HG03565 (cell line): ENCODE measurements at regions not wholly inside any gene's neighbourhood (a gene's known extent, or its start where the extent isn't known, plus 50 kb on each side); places are given as distances from the start of the nearest gene placed in this dataset.
"Not testable (repeated sequence)": the region's sequence is repeated elsewhere in the genome, so short reads cannot be mapped to it uniquely, and the experiment has no call there.

Experiments used
- ATAC-seq: cut with Tn5 transposase; IDR thresholded peaks from one replicate; pipeline ENCODE4 v1.9.1; 2021; ENCODE audit warnings: mild to moderate bottlenecking, moderate library complexity; ENCODE audit not compliant: unreplicated experiment

- no peak for ATAC-seq
Observed at GRCh38 chr6:167661552-167662044, 165.1 kb upstream of the AFDN start.

GRCh38 chr6:167662075-167662880 lies 164.4 kb upstream of the AFDN start:
- no peak for ATAC-seq

DNA sequence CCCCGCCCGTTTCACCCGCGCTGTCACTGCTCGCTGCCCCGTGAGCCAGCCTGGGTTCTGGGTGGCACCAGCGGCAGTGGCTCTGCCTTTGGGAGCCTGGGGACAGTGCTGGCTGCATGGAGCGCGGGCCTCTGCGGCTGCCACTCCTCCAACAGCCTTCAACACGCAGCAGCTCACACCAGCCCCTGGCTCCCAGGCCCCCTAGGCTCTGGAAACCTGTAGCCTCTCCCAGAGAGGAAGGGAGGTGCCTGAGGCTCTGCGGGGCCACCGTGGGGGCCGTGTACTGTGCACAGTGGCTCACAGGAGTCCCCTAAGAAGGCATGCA lies 163.9 kb upstream of the AFDN start:
- no peak for ATAC-seq

- ATAC-seq: no peak
Observed at GRCh38 chr6:167663316-167663715, 163.4 kb upstream of the AFDN start.

DNA sequence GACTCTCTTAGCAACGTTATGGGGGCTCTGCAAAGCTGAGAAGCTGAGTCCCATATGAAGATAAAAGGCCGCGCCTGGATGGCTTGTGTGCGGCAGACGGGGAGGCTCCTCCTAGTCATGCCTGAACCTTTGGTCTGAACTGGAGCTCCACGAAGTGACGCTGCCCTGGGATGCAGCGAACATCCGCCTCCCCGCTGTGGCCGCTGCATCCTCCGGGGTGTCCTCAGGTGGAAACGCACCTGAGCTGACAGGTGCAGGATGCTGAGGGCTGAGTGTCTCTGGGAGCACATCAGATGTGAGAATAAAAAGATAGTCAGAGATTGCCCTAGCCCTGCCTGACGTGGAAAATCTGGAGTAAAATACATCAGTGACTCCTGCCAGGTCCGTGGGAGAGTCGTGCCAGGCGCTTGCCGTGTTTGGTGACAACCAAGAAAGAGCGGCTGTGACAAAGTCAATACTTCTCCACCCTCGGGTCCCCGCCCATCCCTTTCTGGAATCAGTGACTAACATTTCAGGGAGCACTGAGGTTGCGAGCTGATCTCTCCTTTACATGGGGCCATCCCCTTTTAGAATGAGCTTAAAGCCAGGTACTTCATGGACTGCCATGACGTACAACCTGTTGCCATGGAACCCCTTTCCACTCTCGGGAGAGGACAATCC lies 162.8 kb upstream of the AFDN start:
- ATAC-seq: no peak

- ATAC-seq: no peak
Observed at GRCh38 chr6:167664678-167665660, 161.7 kb upstream of the AFDN start.

DNA sequence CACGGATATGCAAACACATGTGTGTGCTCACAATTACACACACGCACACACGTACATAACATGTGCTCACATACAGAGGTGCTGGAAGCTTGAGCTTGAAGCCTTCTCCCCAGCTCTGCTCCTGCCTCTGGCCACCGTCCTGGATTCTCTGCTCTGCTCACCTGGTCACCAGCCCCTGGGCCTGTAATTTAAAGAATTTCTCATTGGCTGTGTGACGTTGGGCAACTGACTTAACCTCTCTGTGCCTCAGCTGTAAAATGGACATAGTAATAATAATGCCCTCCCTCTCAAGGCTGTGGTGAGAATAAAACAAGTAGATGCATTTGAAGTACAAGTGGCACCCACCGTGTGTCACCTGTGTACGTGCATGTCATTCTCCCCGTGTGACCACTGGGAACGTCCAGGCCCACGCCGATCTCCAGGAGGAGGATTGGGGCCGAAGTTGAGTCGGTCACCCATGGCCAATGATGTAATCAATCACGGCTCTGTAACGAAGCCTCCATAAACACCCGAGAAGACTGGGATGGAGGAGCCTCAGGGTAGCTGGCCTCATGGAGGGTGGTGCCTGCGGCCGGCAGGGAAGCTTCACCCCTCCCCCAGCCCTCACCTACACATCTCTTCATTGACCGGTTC lies 160.9 kb upstream of the AFDN start:
- ATAC-seq: no peak

DNA sequence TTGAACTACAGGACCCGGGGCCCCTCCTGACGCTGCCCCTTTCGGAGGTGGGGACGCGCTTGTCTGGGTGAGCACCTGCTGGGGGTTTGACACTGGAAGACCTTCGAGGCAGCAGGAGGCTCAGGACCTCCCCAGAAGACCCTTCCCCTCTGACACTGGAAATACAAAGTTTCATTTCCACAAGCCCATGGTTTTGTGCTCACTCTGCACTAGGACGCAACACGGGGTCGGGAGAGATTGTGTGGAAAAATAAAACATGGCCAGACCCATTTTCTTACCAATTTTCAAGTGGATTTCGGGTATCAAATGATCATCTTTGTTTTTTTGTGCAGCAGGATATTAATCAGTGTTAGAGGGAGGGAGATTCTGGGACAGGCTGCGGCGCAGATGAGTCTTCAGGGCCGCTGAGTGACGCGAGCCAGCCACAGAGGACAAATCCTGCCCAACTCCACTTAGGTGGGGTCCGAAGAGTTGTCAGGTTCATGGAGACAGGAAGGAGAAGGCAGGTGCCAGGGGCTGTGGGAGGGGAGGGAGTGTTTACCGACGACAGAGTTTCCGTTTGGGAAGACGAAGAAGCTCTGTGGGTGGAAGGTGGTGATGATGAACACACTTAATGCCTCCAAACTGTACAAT lies 160.0 kb upstream of the AFDN start:
- no peak for ATAC-seq

DNA sequence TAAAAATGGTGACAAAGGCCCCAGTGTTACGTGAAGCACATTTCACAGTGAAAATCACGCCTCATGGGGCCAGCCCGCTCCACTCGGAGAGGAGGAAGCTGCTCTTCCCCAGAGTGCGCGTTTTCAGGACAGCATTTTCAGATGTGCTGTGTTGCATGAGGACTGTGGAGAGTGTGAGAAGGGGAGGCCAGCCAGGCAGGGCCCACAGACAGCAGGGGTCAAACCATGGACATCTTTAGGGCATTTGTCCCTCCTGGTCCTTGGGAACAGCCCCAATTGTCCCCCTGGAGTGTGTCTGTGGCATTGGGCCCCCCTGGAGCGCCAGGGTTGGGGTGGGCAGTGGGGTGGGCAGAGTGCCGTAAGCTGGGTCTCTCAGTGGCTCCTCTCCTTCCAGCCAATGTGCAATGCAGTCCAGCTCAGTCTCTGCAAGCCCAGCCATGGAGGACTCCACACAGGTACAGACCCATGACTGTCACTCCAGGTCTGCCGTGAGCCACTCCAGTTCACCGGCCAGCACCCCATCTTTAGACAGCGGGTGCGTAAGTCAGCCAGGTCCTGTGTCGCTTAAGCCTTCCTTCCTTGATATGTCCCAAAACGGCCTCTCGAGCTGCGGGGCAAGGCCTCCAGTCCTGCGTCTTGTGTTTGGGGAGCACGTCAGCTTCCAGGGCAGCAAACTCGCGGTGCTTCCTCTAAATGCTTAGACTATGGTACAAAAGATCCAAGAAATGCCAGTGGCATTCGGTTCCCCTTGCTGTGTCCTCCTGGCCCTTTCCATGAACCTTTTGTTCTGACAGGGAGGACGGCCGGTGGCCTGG lies 159.3 kb upstream of the AFDN start:
- no peak for ATAC-seq

- ATAC-seq: no peak
Observed at GRCh38 chr6:167668019-167668753, 158.5 kb upstream of the AFDN start.

GRCh38 chr6:167668754-167669552 lies 157.8 kb upstream of the AFDN start:
- ATAC-seq: no peak

DNA sequence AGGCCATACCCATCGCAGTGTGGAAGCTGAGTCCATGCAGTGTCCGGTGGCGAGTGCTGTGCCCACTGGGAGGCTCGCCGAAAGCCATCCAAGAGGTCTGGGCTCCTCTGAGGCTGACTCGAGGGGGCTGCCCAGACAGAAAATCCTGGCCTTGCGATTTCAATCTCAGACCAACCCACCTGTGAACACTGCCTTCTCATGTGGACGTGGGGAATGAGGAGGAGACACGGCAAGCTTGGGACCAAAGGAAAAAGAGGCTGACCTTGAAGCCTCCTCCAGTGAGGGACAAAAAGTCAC lies 157.2 kb upstream of the AFDN start:
- no peak for ATAC-seq

- no peak for ATAC-seq
Observed at GRCh38 chr6:167669870-167670802, 156.6 kb upstream of the AFDN start.

- no peak for ATAC-seq
Observed at GRCh38 chr6:167670938-167671338, 155.8 kb upstream of the AFDN start.

DNA sequence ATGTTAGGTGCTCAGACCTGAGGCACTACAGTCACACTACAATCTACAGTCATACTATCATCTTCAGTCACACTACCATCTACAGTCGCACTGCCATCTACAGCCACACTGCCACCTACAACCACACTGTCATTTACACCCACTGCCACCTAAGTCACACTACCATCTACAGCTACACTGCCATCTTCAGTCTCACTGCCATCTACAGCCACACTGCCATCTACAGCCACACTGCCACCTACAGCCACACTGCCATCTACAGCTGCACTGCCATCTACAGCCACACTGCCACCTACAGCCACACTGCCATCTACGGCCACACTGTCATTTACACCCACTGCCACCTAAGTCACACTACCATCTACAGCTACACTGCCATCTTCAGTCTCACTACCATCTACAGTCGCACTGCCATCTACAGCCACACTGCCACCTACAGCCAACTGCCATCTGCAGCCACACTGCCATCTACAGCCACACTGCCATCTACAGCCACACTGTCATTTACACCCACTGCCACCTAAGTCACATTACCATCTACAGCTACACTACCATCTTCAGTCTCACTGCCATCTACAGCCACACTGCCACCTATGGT lies 155.2 kb upstream of the AFDN start:
- ATAC-seq: not testable (repeated sequence)

DNA sequence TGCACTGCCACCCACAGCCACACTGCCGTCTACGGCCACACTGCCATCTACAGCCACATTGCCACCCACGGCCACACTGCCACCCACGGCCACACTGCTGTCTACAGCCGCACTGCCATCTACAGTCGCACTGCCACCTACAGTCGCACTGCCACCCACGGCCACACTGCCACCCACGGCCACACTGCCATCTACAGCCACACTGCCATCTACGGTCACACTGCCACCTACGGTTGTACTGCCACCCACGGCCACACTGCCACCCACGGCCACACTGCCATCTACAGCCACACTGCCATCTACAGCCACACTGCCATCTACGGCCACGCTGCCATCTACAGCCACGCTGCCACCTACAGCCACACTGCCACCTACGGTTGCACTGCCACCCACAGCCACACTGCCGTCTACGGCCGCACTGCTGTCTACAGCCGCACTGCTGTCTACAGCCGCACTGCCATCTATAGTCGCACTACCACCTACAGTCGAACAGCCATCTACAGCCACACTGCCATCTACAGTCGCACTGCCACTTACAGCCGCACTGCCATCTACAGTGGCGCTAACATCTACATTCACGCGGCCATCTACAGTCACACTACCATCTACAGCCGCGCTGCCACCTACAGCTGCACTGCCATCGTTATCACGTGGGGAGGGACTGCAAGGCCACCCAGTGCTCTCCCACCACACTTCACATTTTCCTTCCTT lies 154.6 kb upstream of the AFDN start:
- ATAC-seq: no peak
